ENCODE measurements at regions not wholly inside any gene's neighbourhood (a gene's known extent, or its start where the extent isn't known, plus 50 kb on each side); places are given as distances from the start of the nearest gene placed in this dataset.

- no peak for DNase-seq (ENCODE audit: low spot score)
Observed at GRCh38 chr1:84090447-84091245, 53.4 kb upstream of the PRKACB start.

GRCh38 chr1:84089867-84090266 is 54.2 kb upstream of the PRKACB start:
- no peak for DNase-seq (ENCODE audit: low spot score)

- no peak for DNase-seq (ENCODE audit: low spot score)
Observed at GRCh38 chr1:84089465-84089864, 54.6 kb upstream of the PRKACB start.

- DNase-seq (ENCODE audit: low spot score), result no peak
Observed at GRCh38 chr1:84086616-84087015, 57.5 kb upstream of the PRKACB start.

GRCh38 chr1:84086189-84086588 is 57.9 kb upstream of the PRKACB start:
- DNase-seq (ENCODE audit: low spot score), result no peak

GRCh38 chr1:84083307-84083706 is 60.8 kb upstream of the PRKACB start:
- no peak for DNase-seq (ENCODE audit: low spot score)

GRCh38 chr1:84078842-84079202 is 65.2 kb upstream of the PRKACB start:
- no peak for DNase-seq (ENCODE audit: low spot score)

- no peak for DNase-seq (ENCODE audit: low spot score)
Observed at GRCh38 chr1:84078108-84078841, 65.8 kb upstream of the PRKACB start.

- peak; percentile 88 for DNase-seq (ENCODE audit: low spot score)
Observed at GRCh38 chr1:84077476-84078107, 66.5 kb upstream of the PRKACB start.

- DNase-seq (ENCODE audit: low spot score), result no peak
Observed at GRCh38 chr1:84073266-84073665, 70.8 kb upstream of the PRKACB start.

GRCh38 chr1:84069236-84069845 is 70.4 kb upstream of the TTLL7 start:
- no peak for DNase-seq (ENCODE audit: low spot score)

- DNase-seq (ENCODE audit: low spot score), result no peak
Observed at GRCh38 chr1:84062496-84062895, 63.6 kb upstream of the TTLL7 start.

GRCh38 chr1:84061336-84061735 is 62.4 kb upstream of the TTLL7 start:
- DNase-seq (ENCODE audit: low spot score), result no peak

GRCh38 chr1:84060781-84061180 is 61.8 kb upstream of the TTLL7 start:
- DNase-seq (ENCODE audit: low spot score), result no peak

GRCh38 chr1:84048820-84049219 is 49.9 kb upstream of the TTLL7 start:
- DNase-seq (ENCODE audit: low spot score), result no peak

Measured in ecto neural progenitor cell (in vitro differentiated cells).